CD14-positive monocyte (primary cell): ENCODE measurements at regions not wholly inside any gene's neighbourhood (a gene's known extent, or its start where the extent isn't known, plus 50 kb on each side); places are given as distances from the start of the nearest gene placed in this dataset.

Experiments used
- DNase-seq, 3 donors: peaks; one replicate each; pipeline ENCODE4 v3.0.0-alpha.2; 2011 to 2022
- H2AFZ ChIP-seq: 2 replicates; pipeline ENCODE4 v1.6.0; 2012; ENCODE audit warnings: mild to moderate bottlenecking, low read depth, low read length, inconsistent platforms; ENCODE audit not compliant: insufficient read depth, poor library complexity, severe bottlenecking
- H3K27ac ChIP-seq, 2 donors: 1 replicate in 1 of 2; 2 replicates in 1 of 2; pipeline ENCODE4 v1.5.1; 2012 to 2013; ENCODE audit warnings: low read length in 2 of 2, control low read depth in 1 of 2, inconsistent platforms in 1 of 2, low read depth in 1 of 2, mild to moderate bottlenecking in 1 of 2
- H3K27me3 ChIP-seq, 2 donors: one replicate each; pipeline versions ENCODE4 v1.6.0 to v1.6.1; 2011 to 2013; ENCODE audit warnings: low read length in 2 of 2; ENCODE audit not compliant: control insufficient read depth in 2 of 2, insufficient read depth in 2 of 2
- H3K36me3 ChIP-seq, 2 donors: replicated peaks in 1 of 2; 1 replicate in 1 of 2; 2 replicates in 1 of 2; pipeline versions ENCODE4 v1.5.1 to v1.6.1; 2012 to 2013; ENCODE audit warnings: low read length in 2 of 2, control low read depth in 1 of 2, inconsistent platforms in 1 of 2, mild to moderate bottlenecking in 1 of 2; ENCODE audit not compliant: insufficient read depth in 2 of 2, control insufficient read depth in 1 of 2
- H3K4me1 ChIP-seq, 2 donors: 1 replicate in 1 of 2; 2 replicates in 1 of 2; pipeline versions ENCODE4 v1.5.1 to v1.6.1; 2012 to 2013; ENCODE audit warnings: low read length in 2 of 2, control low read depth in 1 of 2, inconsistent platforms in 1 of 2, mild to moderate bottlenecking in 1 of 2, moderate library complexity in 1 of 2; ENCODE audit not compliant: insufficient read depth in 2 of 2, control insufficient read depth in 1 of 2
- H3K4me2 ChIP-seq: replicated peaks from 2 replicates; pipeline ENCODE3; 2012; ENCODE audit warnings: low read length, moderate library complexity, mild to moderate bottlenecking; ENCODE audit not compliant: poor library complexity, severe bottlenecking; ENCODE audit errors: extremely low read depth
- H3K4me3 ChIP-seq, 3 experiments: fragments of 200-600 bp in 1 of 3; sonication (generic) in 1 of 3; replicated peaks in 1 of 3; 1 replicate in 2 of 3; 2 replicates in 1 of 3; pipeline ENCODE4 v1.5.1; 2011 to 2013; ENCODE audit warnings: low read length in 3 of 3, mild to moderate bottlenecking in 3 of 3, control low read depth in 2 of 3, low read depth in 2 of 3, inconsistent platforms in 1 of 3, moderate library complexity in 1 of 3
- H3K79me2 ChIP-seq: 2 replicates; pipeline ENCODE4 v1.6.0; 2012; ENCODE audit warnings: mild to moderate bottlenecking, control low read depth, inconsistent platforms, low read length, moderate library complexity; ENCODE audit not compliant: insufficient read depth
- H3K9ac ChIP-seq: 2 replicates; pipeline ENCODE4 v1.6.0; 2017; ENCODE audit warnings: low read length, mild to moderate bottlenecking; ENCODE audit not compliant: insufficient read depth, poor library complexity, severe bottlenecking
- H3K9me3 ChIP-seq, 2 donors: replicated peaks in 1 of 2; 1 replicate in 1 of 2; 2 replicates in 1 of 2; pipeline versions ENCODE4 v1.5.1 to v1.6.1; 2012 to 2013; ENCODE audit warnings: low read length in 2 of 2, control low read depth in 1 of 2; ENCODE audit not compliant: control insufficient read depth in 1 of 2, insufficient read depth in 1 of 2
- H4K20me1 ChIP-seq: 2 replicates; pipeline ENCODE4 v1.6.0; 2012; ENCODE audit warnings: mild to moderate bottlenecking, low read length, control low read depth, moderate library complexity; ENCODE audit not compliant: insufficient read depth
- H3K27ac Mint-ChIP-seq, 7 donors: one replicate each; pipeline ENCODE4 v1.8.0; 2020; ENCODE audit warnings: mild to moderate bottlenecking in 7 of 7, mixed read lengths in 7 of 7, moderate library complexity in 6 of 7, inconsistent platforms in 2 of 7
- H3K27me3 Mint-ChIP-seq, 3 donors: one replicate each; pipeline ENCODE4 v1.8.0; 2021 to 2022; ENCODE audit warnings: low read depth in 3 of 3, mild to moderate bottlenecking in 3 of 3, mixed read lengths in 3 of 3, moderate library complexity in 3 of 3, inconsistent platforms in 1 of 3
- H3K36me3 Mint-ChIP-seq, 2 donors: one replicate each; pipeline ENCODE4 v1.8.0; 2020; ENCODE audit warnings: mixed read lengths in 2 of 2, inconsistent platforms in 1 of 2, mild to moderate bottlenecking in 1 of 2
- H3K4me1 Mint-ChIP-seq: one replicate; pipeline ENCODE4 v1.8.0; 2020; ENCODE audit warnings: mild to moderate bottlenecking, mixed read lengths
- H3K4me3 Mint-ChIP-seq, 2 donors: one replicate each; pipeline ENCODE4 v1.8.0; 2020; ENCODE audit warnings: mild to moderate bottlenecking in 2 of 2, mixed read lengths in 2 of 2, moderate library complexity in 1 of 2
- H3K9me3 Mint-ChIP-seq, 7 donors: one replicate each; pipeline ENCODE4 v1.8.0; 2020 to 2022; ENCODE audit warnings: mixed read lengths in 7 of 7, mild to moderate bottlenecking in 6 of 7, moderate library complexity in 6 of 7, inconsistent platforms in 2 of 7
- WGBS: methylation state at CpG from one replicate; pipeline ENCODE4 v1.1.5; 2013; ENCODE audit warnings: missing lambda C conversion rate; ENCODE audit not compliant: insufficient coverage; 5-methylcytosine and 5-hydroxymethylcytosine counted together
- intact Hi-C, 2 donors: fragments of 100-400 bp; cut with micrococcal nuclease; formaldehyde crosslinking; loops; one replicate each; pipeline versions ENCODE4 v1.15.0 to v1.15.1; 2023
- TF ChIP-seq, protein P1 (sequence below): fragments of 200-600 bp; IDR thresholded peaks from one replicate; pipeline ENCODE4 v1.8.0; 2022; ENCODE audit warnings: antibody characterized with exemption, mild to moderate bottlenecking

DNA sequence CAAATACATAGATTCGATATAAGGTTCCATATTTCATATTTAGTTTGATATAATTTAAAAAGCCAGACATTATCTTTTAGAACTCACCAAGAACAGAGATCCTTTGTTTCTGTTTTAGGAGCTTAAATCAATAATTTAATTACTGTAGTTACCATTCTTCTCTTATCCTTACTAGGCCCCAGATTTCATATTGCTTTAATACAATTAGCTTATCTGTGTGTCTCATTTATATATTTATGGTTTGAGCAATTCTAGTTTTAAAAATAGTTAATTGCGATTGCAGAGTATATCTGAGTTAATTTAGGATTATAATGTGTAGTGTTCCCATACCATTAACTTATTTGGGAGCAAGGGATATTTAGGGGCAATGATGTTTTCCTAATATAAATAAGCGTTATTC is 558.8 kb upstream of the ZNF804A start:
- H3K9ac ChIP-seq: no peak overlapping the region
- H3K4me1 Mint-ChIP-seq: no peaks in the 10 kb centered on the region
- H3K9me3 Mint-ChIP-seq: peaks cover 0 to 5% (median 0%) of the 10 kb centered on the region in 7 donors

DNA sequence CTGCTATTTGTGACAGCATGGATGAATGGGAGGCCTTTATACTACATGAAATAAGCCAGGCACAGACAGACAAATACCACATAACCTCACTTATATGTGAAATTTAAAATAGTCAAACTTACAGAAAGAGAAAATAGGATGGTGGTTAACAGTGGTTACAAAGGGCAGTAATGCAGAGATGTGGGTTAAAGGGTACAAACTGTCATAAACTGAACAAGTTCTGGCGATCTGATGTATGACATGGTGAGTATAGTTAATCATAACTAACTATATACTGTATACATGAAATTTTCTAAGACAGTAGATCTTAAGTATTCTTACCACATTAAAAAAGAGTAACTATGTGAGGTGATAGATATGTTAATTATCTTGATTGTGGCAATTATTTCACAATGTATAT is 558.1 kb upstream of the ZNF804A start:
- H3K9me3 ChIP-seq: no peaks in the 10 kb centered on the region
- no peak overlapping the region for H3K4me3 ChIP-seq
- H3K4me1 Mint-ChIP-seq: no peaks in the 10 kb centered on the region
- H4K20me1 ChIP-seq: no peaks in the 10 kb centered on the region
- H3K27ac ChIP-seq: no peak overlapping the region
- WGBS: no CpG with 5 or more reads among the region's 1 CpG
- H3K9me3 Mint-ChIP-seq: peaks cover 0 to 5% (median 0%) of the 10 kb centered on the region in 7 donors
- H3K27ac Mint-ChIP-seq: no peak overlapping the region
- no peaks in the 10 kb centered on the region for H3K79me2 ChIP-seq
- no peaks in the 10 kb centered on the region for H3K36me3 Mint-ChIP-seq
- TF ChIP-seq, protein P1, sequence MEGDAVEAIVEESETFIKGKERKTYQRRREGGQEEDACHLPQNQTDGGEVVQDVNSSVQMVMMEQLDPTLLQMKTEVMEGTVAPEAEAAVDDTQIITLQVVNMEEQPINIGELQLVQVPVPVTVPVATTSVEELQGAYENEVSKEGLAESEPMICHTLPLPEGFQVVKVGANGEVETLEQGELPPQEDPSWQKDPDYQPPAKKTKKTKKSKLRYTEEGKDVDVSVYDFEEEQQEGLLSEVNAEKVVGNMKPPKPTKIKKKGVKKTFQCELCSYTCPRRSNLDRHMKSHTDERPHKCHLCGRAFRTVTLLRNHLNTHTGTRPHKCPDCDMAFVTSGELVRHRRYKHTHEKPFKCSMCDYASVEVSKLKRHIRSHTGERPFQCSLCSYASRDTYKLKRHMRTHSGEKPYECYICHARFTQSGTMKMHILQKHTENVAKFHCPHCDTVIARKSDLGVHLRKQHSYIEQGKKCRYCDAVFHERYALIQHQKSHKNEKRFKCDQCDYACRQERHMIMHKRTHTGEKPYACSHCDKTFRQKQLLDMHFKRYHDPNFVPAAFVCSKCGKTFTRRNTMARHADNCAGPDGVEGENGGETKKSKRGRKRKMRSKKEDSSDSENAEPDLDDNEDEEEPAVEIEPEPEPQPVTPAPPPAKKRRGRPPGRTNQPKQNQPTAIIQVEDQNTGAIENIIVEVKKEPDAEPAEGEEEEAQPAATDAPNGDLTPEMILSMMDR: no peak
- H3K4me3 Mint-ChIP-seq: no peak overlapping the region
- no peaks in the 10 kb centered on the region for H3K4me1 ChIP-seq
- no peak overlapping the region for H3K4me2 ChIP-seq
- no peaks in the 10 kb centered on the region for H3K27me3 ChIP-seq
- H3K36me3 ChIP-seq: no peaks in the 10 kb centered on the region
- peaks cover 0 to 2% (median 0%) of the 10 kb centered on the region in 3 donors for H3K27me3 Mint-ChIP-seq
- no peak for DNase-seq
- no peak overlapping the region for H2AFZ ChIP-seq
- H3K9ac ChIP-seq: no peak overlapping the region
- intact Hi-C loops: no loop called here

More for the DNA sequence above, 558.8 kb upstream of the ZNF804A start:
- Histone ChIP-seq H3K36me3 (no peaks in the 10 kb centered on the region), H3K27ac (no peak overlapping the region), H4K20me1 (no peaks in the 10 kb centered on the region), H2AFZ (no peak overlapping the region), H3K27me3 (no peaks in the 10 kb centered on the region), H3K4me1 (no peaks in the 10 kb centered on the region), H3K9me3 (no peaks in the 10 kb centered on the region), H3K4me2 (no peak overlapping the region), H3K79me2 (no peaks in the 10 kb centered on the region), H3K4me3 (no peak overlapping the region)
- intact Hi-C loops: no loop called here
- Mint-ChIP-seq H3K4me3 (no peak overlapping the region), H3K36me3 (no peaks in the 10 kb centered on the region), H3K27me3 (peaks cover 0 to 2% (median 0%) of the 10 kb centered on the region in 3 donors), H3K27ac (no peak overlapping the region)
- TF ChIP-seq, protein P1: no peak
- DNase-seq: no peak
- no CpG with 5 or more reads among the region's 3 CpGs for WGBS
